ENCODE measurements at regions not wholly inside any gene's neighbourhood (a gene's known extent, or its start where the extent isn't known, plus 50 kb on each side); places are given as distances from the start of the nearest gene placed in this dataset.

GRCh38 chr7:53318566-53318965 is 283.1 kb downstream of the POM121L12 start:
- no peak for TF ChIP-seq CTCF (IDR thresholded peaks at IDR 0.05)
- intact Hi-C loops (cut with DNase I), result no loop called here
- Histone ChIP-seq H3K27me3 (no peaks in the 10 kb centered on the region), H3K4me3 (no peak overlapping the region), H3K36me3 (no peaks in the 10 kb centered on the region), H3K4me1 (no peaks in the 10 kb centered on the region), H3K9me3 (no peaks in the 10 kb centered on the region), H3K27ac (no peak overlapping the region)
- no peak for DNase-seq (ENCODE audit: low spot score in 2 of 2)

GRCh38 chr7:53325061-53325460 is 289.6 kb downstream of the POM121L12 start:
- Histone ChIP-seq H3K9me3 (no peaks in the 10 kb centered on the region), H3K4me1 (no peaks in the 10 kb centered on the region), H3K4me3 (no peak overlapping the region), H3K36me3 (no peaks in the 10 kb centered on the region), H3K27ac (no peak overlapping the region), H3K27me3 (no peaks in the 10 kb centered on the region)
- DNase-seq (ENCODE audit: low spot score in 2 of 2), result no peak
- no peak for TF ChIP-seq CTCF (IDR thresholded peaks at IDR 0.05)
- intact Hi-C loops (cut with DNase I), result no loop called here

GRCh38 chr7:53326634-53327033 is 291.2 kb downstream of the POM121L12 start:
- no peak for DNase-seq (ENCODE audit: low spot score in 2 of 2)
- Histone ChIP-seq H3K27me3 (no peaks in the 10 kb centered on the region), H3K4me3 (no peak overlapping the region), H3K9me3 (no peaks in the 10 kb centered on the region), H3K4me1 (no peaks in the 10 kb centered on the region), H3K36me3 (no peaks in the 10 kb centered on the region), H3K27ac (no peak overlapping the region)
- no peak for TF ChIP-seq CTCF (IDR thresholded peaks at IDR 0.05)
- intact Hi-C loops (cut with DNase I), result no loop called here

- Histone ChIP-seq H3K9me3 (no peaks in the 10 kb centered on the region), H3K36me3 (no peaks in the 10 kb centered on the region), H3K4me3 (no peak overlapping the region), H3K4me1 (no peaks in the 10 kb centered on the region), H3K27me3 (no peaks in the 10 kb centered on the region), H3K27ac (no peak overlapping the region)
- intact Hi-C loops (cut with DNase I), result no loop called here
- TF ChIP-seq CTCF (IDR thresholded peaks at IDR 0.05), result no peak
- DNase-seq (ENCODE audit: low spot score in 2 of 2), result no peak
Measured at GRCh38 chr7:53336105-53336668, 300.8 kb downstream of the POM121L12 start.

GRCh38 chr7:53340220-53340619 is 304.8 kb downstream of the POM121L12 start:
- no peaks in the 10 kb centered on the region for H3K4me1 ChIP-seq
- no peaks in the 10 kb centered on the region for H3K9me3 ChIP-seq
- no peak for TF ChIP-seq CTCF (IDR thresholded peaks at IDR 0.05)
- intact Hi-C loops (cut with DNase I), result no loop called here
- no peak for DNase-seq (ENCODE audit: low spot score in 2 of 2)
- H3K4me3 ChIP-seq, result no peak overlapping the region
- no peaks in the 10 kb centered on the region for H3K36me3 ChIP-seq
- no peaks in the 10 kb centered on the region for H3K27me3 ChIP-seq
- H3K27ac ChIP-seq, result no peak overlapping the region

- no peak for DNase-seq (ENCODE audit: low spot score in 2 of 2)
Measured at GRCh38 chr7:53350241-53350640, 314.8 kb downstream of the POM121L12 start.

More at GRCh38 chr7:53350241-53350640, 314.8 kb downstream of the POM121L12 start:
- intact Hi-C loops (cut with DNase I), result no loop called here
- Histone ChIP-seq H3K27me3 (no peaks in the 10 kb centered on the region), H3K27ac (no peak overlapping the region), H3K4me1 (no peaks in the 10 kb centered on the region), H3K36me3 (no peaks in the 10 kb centered on the region), H3K4me3 (no peak overlapping the region), H3K9me3 (no peaks in the 10 kb centered on the region)
- peak in 1 of 3 experiments; percentile 8 for TF ChIP-seq CTCF (IDR thresholded peaks at IDR 0.05)
